GM12878 (cell line): ENCODE measurements at regions not wholly inside any gene's neighbourhood (a gene's known extent, or its start where the extent isn't known, plus 50 kb on each side); places are given as distances from the start of the nearest gene placed in this dataset.

Experiments used
- ATAC-seq: fragments of 200-7000 bp; cut with Tn5 transposase; 3 replicates; pipeline ENCODE4 v1.9.1; 2020; ENCODE audit warnings: mild to moderate bottlenecking, moderate library complexity
- BruUV-seq: library from RNA; stranded (reverse); fragments of 400-500 nt; replicated peaks from 2 replicates; lab custom pipeline; 2021; lab: Mats Ljungman, UMichigan
- CTCF ChIA-PET: fragments of 300-600 bp; sonication (Branson Sonifier 250); formaldehyde crosslinking; extraction: SDS; loops from one replicate; lab custom pipeline; 2021; ENCODE audit warnings: inconsistent platforms; lab: Yijun Ruan, JAX
- POLR2A ChIA-PET: fragments of 350-600 bp; formaldehyde crosslinking; extraction: SDS; loops from one replicate; lab custom pipeline; 2021; ENCODE audit warnings: inconsistent platforms; lab: Charles Lee
- RAD21 ChIA-PET: fragments of 300-600 bp; sonication (Branson Sonifier 250); formaldehyde crosslinking; loops from one replicate; lab custom pipeline; 2023; ENCODE audit warnings: antibody characterized with exemption; ENCODE audit not compliant: unreplicated experiment; lab: Charles Lee
- SMC1A ChIA-PET: fragments of 300-600 bp; sonication (Branson Sonifier 250); formaldehyde crosslinking; loops from one replicate; lab custom pipeline; 2023; ENCODE audit not compliant: unreplicated experiment, uncharacterized antibody; lab: Charles Lee
- DNase-seq: peaks from one replicate; pipeline ENCODE4 v3.0.0-alpha.2; 2011; ENCODE audit warnings: low read depth, low spot score
- FAIRE-seq: peaks from 3 replicates; lab custom pipeline; 2011; peaks lifted over from hg19 to GRCh38; lab: Jason Lieb, UNC
- H2AFZ ChIP-seq: 2 replicates; pipeline ENCODE4 v1.6.0; 2011; ENCODE audit warnings: low read depth, low read length, control low read depth; ENCODE audit not compliant: control insufficient read depth
- H3K27ac ChIP-seq: 2 replicates; pipeline ENCODE4 v1.5.1; 2011; ENCODE audit warnings: control low read depth; ENCODE audit not compliant: control insufficient read depth, insufficient read depth
- H3K27me3 ChIP-seq, 2 experiments: replicated peaks in 1 of 2; 2 replicates each; pipeline versions ENCODE4 v1.6.0 to v1.6.1; 2011; ENCODE audit warnings: low read length in 1 of 2; ENCODE audit not compliant: control insufficient read depth in 2 of 2, insufficient read depth in 2 of 2
- H3K36me3 ChIP-seq, 2 experiments: 2 replicates each; pipeline ENCODE4 v1.5.1; 2011; ENCODE audit warnings: low read length in 1 of 2; ENCODE audit not compliant: control insufficient read depth in 2 of 2, insufficient read depth in 2 of 2
- H3K4me1 ChIP-seq: 2 replicates; pipeline ENCODE4 v1.6.1; 2011; ENCODE audit warnings: mild to moderate bottlenecking, low read length, moderate library complexity, mixed read lengths; ENCODE audit not compliant: control insufficient read depth, insufficient read depth
- H3K4me2 ChIP-seq: 2 replicates; pipeline ENCODE4 v1.6.0; 2011; ENCODE audit warnings: control low read depth; ENCODE audit not compliant: control insufficient read depth, insufficient read depth
- H3K4me3 ChIP-seq: fragments of 200-600 bp; sonication (generic); 2 replicates; pipeline ENCODE4 v1.5.1; 2016
- H3K79me2 ChIP-seq: 2 replicates; pipeline ENCODE4 v1.6.0; 2011; ENCODE audit warnings: low read length; ENCODE audit not compliant: control insufficient read depth, insufficient read depth
- H3K9ac ChIP-seq: 2 replicates; pipeline ENCODE4 v1.8.0; 2011; ENCODE audit warnings: low read length, control low read depth, mixed read lengths; ENCODE audit not compliant: control insufficient read depth, insufficient read depth
- H3K9me3 ChIP-seq: replicated peaks from 3 replicates; pipeline ENCODE4 v1.5.1; 2011; ENCODE audit warnings: mild to moderate bottlenecking, low read length; ENCODE audit not compliant: control insufficient read depth, insufficient read depth
- H4K20me1 ChIP-seq: 2 replicates; pipeline ENCODE4 v1.6.0; 2011; ENCODE audit not compliant: control insufficient read depth, insufficient read depth
- ASH2L ChIP-seq: fragments of 300-600, 200-600 bp; sonication (generic); IDR thresholded peaks from 2 replicates; pipeline ENCODE4 v1.6.1; 2017; ENCODE audit warnings: low read depth, mild to moderate bottlenecking, borderline replicate concordance
- BACH1 ChIP-seq: fragments of 450-650 bp; IDR thresholded peaks from 2 replicates; pipeline ENCODE4 v1.6.1; 2017; ENCODE audit warnings: mild to moderate bottlenecking, borderline replicate concordance
- CTCF ChIP-seq, 3 experiments: IDR thresholded peaks in 2 of 3; conservative IDR thresholded peaks in 1 of 3; 2 replicates each; pipeline ENCODE4 v1.5.1; 2011; ENCODE audit warnings: low read depth in 3 of 3, low read length in 3 of 3, mild to moderate bottlenecking in 3 of 3, control low read depth in 2 of 3, moderate library complexity in 2 of 3, inconsistent platforms in 1 of 3, mixed read lengths in 1 of 3; ENCODE audit not compliant: control insufficient read depth in 2 of 3, insufficient read depth in 1 of 3; ENCODE audit errors: extremely low read depth in 1 of 3
- EP300 ChIP-seq, 2 experiments: fragments of 150-350 bp in 1 of 2; IDR thresholded peaks; 2 replicates each; pipeline ENCODE4 v1.6.1; 2011 to 2012; ENCODE audit warnings: low read depth in 2 of 2, low read length in 2 of 2, borderline replicate concordance in 1 of 2, improper control_type of control experiment in 1 of 2, inconsistent platforms in 1 of 2; ENCODE audit not compliant: control insufficient read depth in 1 of 2
- HDGF ChIP-seq: fragments of 450-650 bp; IDR thresholded peaks from 2 replicates; pipeline ENCODE4 v1.6.1; 2016; ENCODE audit warnings: antibody characterized with exemption
- IRF4 ChIP-seq: IDR thresholded peaks from 2 replicates; pipeline ENCODE4 v1.6.1; 2011; ENCODE audit warnings: low read depth, low read length
- KAT2A ChIP-seq: conservative IDR thresholded peaks from 2 replicates; pipeline ENCODE4 v1.6.1; 2011; ENCODE audit warnings: low read depth, low read length; ENCODE audit not compliant: control insufficient read depth
- LARP7 ChIP-seq: fragments of 450-650 bp; IDR thresholded peaks from 2 replicates; pipeline ENCODE4 v1.6.1; 2017; ENCODE audit warnings: mild to moderate bottlenecking
- NFXL1 ChIP-seq: fragments of 450-650 bp; IDR thresholded peaks from 2 replicates; pipeline ENCODE4 v1.6.1; 2017; ENCODE audit warnings: antibody characterized with exemption, mild to moderate bottlenecking, borderline replicate concordance
- NR2C2 ChIP-seq: IDR thresholded peaks from 2 replicates; pipeline ENCODE4 v1.6.1; 2011; ENCODE audit warnings: borderline replicate concordance, low read depth; ENCODE audit not compliant: control insufficient read depth, insufficient read length
- REST ChIP-seq: IDR thresholded peaks from 2 replicates; pipeline ENCODE4 v1.6.1; 2012; ENCODE audit warnings: mild to moderate bottlenecking, low read depth, low read length
- RFX5 ChIP-seq: IDR thresholded peaks from 2 replicates; pipeline ENCODE4 v1.6.1; 2011; ENCODE audit warnings: low read depth, low read length, improper control_type of control experiment
- TCF7 ChIP-seq: IDR thresholded peaks from 2 replicates; pipeline ENCODE4 v1.6.1; 2014; ENCODE audit warnings: antibody characterized with exemption, borderline replicate concordance
- YY1 ChIP-seq: IDR thresholded peaks from 2 replicates; pipeline ENCODE4 v1.6.1; 2011; ENCODE audit warnings: low read depth, mild to moderate bottlenecking, low read length
- whole genome bisulfite sequencing: methylation state at CpG from one replicate; pipeline ENCODE4 v1.1.6; 2016; ENCODE audit warnings: low lambda C conversion rate; ENCODE audit not compliant: insufficient replicate concordance, insufficient coverage; ENCODE audit errors: missing lambda C conversion rate; 5-methylcytosine and 5-hydroxymethylcytosine counted together
- in situ Hi-C: fragments of 300-500 bp; cut with MboI; formaldehyde crosslinking; loops from 9 replicates; pipeline ENCODE4 v1.14.3; 2018; ENCODE audit warnings: mixed read lengths
- intact Hi-C: fragments of 100-400 bp; cut with micrococcal nuclease; formaldehyde crosslinking; loops from one replicate; pipeline ENCODE4 v1.14.2; 2022; ENCODE audit not compliant: unreplicated experiment

- H3K79me2 ChIP-seq = no peaks in the 10 kb centered on the region
- no peak for TF ChIP-seq YY1
- H3K27me3 ChIP-seq = no peaks in the 10 kb centered on the region
- no peak overlapping the region for H3K27ac ChIP-seq
- in situ Hi-C loops = loop anchor here (25.0 kb wide), 1 partner anchor 951 kb away; the partner anchor contains the start of gene PCDH7
- no peak overlapping the region for H2AFZ ChIP-seq
- CTCF ChIA-PET = no interaction called here
- ATAC-seq = no peak
- no peaks in the 10 kb centered on the region for H3K4me1 ChIP-seq
- intact Hi-C loops = no loop called here
- DNase-seq = no peak
- no peak for FAIRE-seq
- no peak overlapping the region for H3K9ac ChIP-seq
- no peak overlapping the region for H3K4me3 ChIP-seq
- no TSS peak for BruUV-seq
- 24% methylated on average over 2 of the region's 2 CpGs for WGBS
- H3K4me2 ChIP-seq = no peak overlapping the region
- SMC1A ChIA-PET = no interaction called here
- POLR2A ChIA-PET = no interaction called here
- no peaks in the 10 kb centered on the region for H3K9me3 ChIP-seq
- no peaks in the 10 kb centered on the region for H3K36me3 ChIP-seq
- RAD21 ChIA-PET = no interaction called here
- no peaks in the 10 kb centered on the region for H4K20me1 ChIP-seq
These were observed 942.8 kb downstream of the PCDH7 start for GRCh38 chr4:31662951-31663350.

- CTCF ChIA-PET = no interaction called here
- Histone ChIP-seq H3K27me3 (no peaks in the 10 kb centered on the region), H3K9me3 (no peaks in the 10 kb centered on the region), H2AFZ (no peak overlapping the region), H3K4me3 (no peak overlapping the region), H3K4me1 (no peaks in the 10 kb centered on the region), H3K27ac (no peak overlapping the region), H3K9ac (no peak overlapping the region), H3K36me3 (no peaks in the 10 kb centered on the region), H3K79me2 (no peaks in the 10 kb centered on the region), H4K20me1 (no peaks in the 10 kb centered on the region), H3K4me2 (no peak overlapping the region)
- WGBS = 12% methylated on average over 2 of the region's 2 CpGs
- BruUV-seq = no TSS peak
- DNase-seq = no peak
- in situ Hi-C loops = loop anchor here (25.0 kb wide), 1 partner anchor 955 kb away; the partner anchor contains the start of gene PCDH7
- SMC1A ChIA-PET = no interaction called here
- ATAC-seq = no peak
- POLR2A ChIA-PET = no interaction called here
- intact Hi-C loops = no loop called here
- RAD21 ChIA-PET = no interaction called here
- no peak for FAIRE-seq
- TF ChIP-seq REST = no peak
- TF ChIP-seq CTCF (IDR thresholded peaks at IDR 0.05 in 2 of 3, conservative IDR thresholded peaks at IDR 0.05 in 1 of 3; ENCODE audit: control insufficient read depth in 2 of 3, extremely low read depth in 1 of 3, insufficient read depth in 1 of 3, low read depth in 3 of 3, low read length in 3 of 3) = no peak
- no peak for TF ChIP-seq IRF4
- TF ChIP-seq EP300 (IDR thresholded peaks at IDR 0.05; ENCODE audit: borderline replicate concordance in 1 of 2, control insufficient read depth in 1 of 2, low read depth in 2 of 2, low read length in 2 of 2) = no peak
- no peak for TF ChIP-seq RFX5
- TF ChIP-seq BACH1 = no peak
- no peak for TF ChIP-seq NR2C2
- no peak for TF ChIP-seq KAT2A
- no peak for TF ChIP-seq NFXL1
- no peak for TF ChIP-seq TCF7
- no peak for TF ChIP-seq HDGF
- TF ChIP-seq ASH2L = no peak
- TF ChIP-seq LARP7 = no peak
These were observed 947.5 kb downstream of the PCDH7 start for GRCh38 chr4:31667686-31668085.
